GM12875 (cell line): ENCODE measurements at regions not wholly inside any gene's neighbourhood (a gene's known extent, or its start where the extent isn't known, plus 50 kb on each side); places are given as distances from the start of the nearest gene placed in this dataset.

Source experiments
- H3K4me3 ChIP-seq: one replicate; pipeline ENCODE4 v1.5.1; 2011; ENCODE audit warnings: low read depth, low read length, control low read depth
- CTCF ChIP-seq: IDR thresholded peaks from 2 replicates; pipeline ENCODE4 v1.5.1; 2011; ENCODE audit warnings: low read depth, mild to moderate bottlenecking, control low read depth, inconsistent platforms, low read length, moderate library complexity, borderline replicate concordance; ENCODE audit not compliant: insufficient read depth

GRCh38 chr11:79670882-79671281 is 230.1 kb upstream of the TENM4 start:
- TF ChIP-seq CTCF: no peak
- H3K4me3 ChIP-seq: no peak overlapping the region

- no peak for TF ChIP-seq CTCF
- H3K4me3 ChIP-seq: no peak overlapping the region
Measured at GRCh38 chr11:79668575-79668974, 227.7 kb upstream of the TENM4 start.

GRCh38 chr11:79667380-79667779 is 226.6 kb upstream of the TENM4 start:
- TF ChIP-seq CTCF: no peak
- no peak overlapping the region for H3K4me3 ChIP-seq

- TF ChIP-seq CTCF: no peak
Measured at GRCh38 chr11:79663017-79663416, 222.2 kb upstream of the TENM4 start.

GRCh38 chr11:79661373-79661772 is 220.5 kb upstream of the TENM4 start:
- H3K4me3 ChIP-seq: no peak overlapping the region
- TF ChIP-seq CTCF: no peak

More at GRCh38 chr11:79663017-79663416, 222.2 kb upstream of the TENM4 start:
- H3K4me3 ChIP-seq: no peak overlapping the region

- TF ChIP-seq CTCF: no peak
- no peak overlapping the region for H3K4me3 ChIP-seq
Measured at GRCh38 chr11:79648766-79649520, 208.1 kb upstream of the TENM4 start.

- H3K4me3 ChIP-seq: no peak overlapping the region
- TF ChIP-seq CTCF: no peak
Measured at GRCh38 chr11:79637219-79637618, 196.4 kb upstream of the TENM4 start.
